Sciatic nerve (tissue), 2 donors: ENCODE measurements at regions not wholly inside any gene's neighbourhood (a gene's known extent, or its start where the extent isn't known, plus 50 kb on each side); places are given as distances from the start of the nearest gene placed in this dataset.

Source experiments
- ATAC-seq: fragments of 200-7000 bp; cut with Tn5 transposase; one replicate; pipeline ENCODE4 v1.9.1; 2020; ENCODE audit warnings: mild to moderate bottlenecking, moderate library complexity
- DNase-seq: peaks from one replicate; pipeline ENCODE4 v3.0.0-alpha.2; 2020; ENCODE audit warnings: low spot score
- intact Hi-C: fragments of 100-400 bp; cut with DNase I; formaldehyde crosslinking; loops from one replicate; pipeline ENCODE4 v1.14.2; 2022
- donor health status: DM: no; HTN: no; CAD: no.
- donor health status: DM: no; HTN: no; CAD: no.

- DNase-seq (no peak), ATAC-seq (peak; percentile 65)
- intact Hi-C loops: no loop called here
Measured at GRCh38 chrX:14476205-14476604, 53.1 kb upstream of the GLRA2 start.

DNA sequence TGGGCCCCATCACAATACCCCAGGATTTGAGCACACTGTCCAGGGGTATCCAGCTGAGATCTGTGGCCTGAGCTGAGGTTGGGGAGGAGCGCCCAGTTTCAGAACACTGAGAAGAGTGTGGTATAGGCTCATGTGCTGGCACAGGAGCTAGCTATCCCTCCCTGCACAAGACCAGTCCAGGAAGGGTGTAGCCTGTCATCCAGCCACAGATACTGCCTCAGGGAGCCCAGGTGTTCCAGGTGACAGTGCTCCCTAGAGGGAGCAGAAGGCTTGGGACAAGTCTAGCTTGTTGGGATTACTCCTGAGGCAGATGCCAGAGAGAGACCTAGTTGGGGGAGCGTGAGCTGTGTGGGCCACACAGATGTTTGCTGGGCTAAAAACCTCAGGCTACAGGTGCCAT lies 79.6 kb upstream of the GLRA2 start:
- DNase-seq (no peak), ATAC-seq (no peak)
- intact Hi-C loops: no loop called here

GRCh38 chrX:14448406-14448805 lies 80.9 kb upstream of the GLRA2 start:
- DNase-seq: no peak
- intact Hi-C loops: no loop called here
- no peak for ATAC-seq

DNA sequence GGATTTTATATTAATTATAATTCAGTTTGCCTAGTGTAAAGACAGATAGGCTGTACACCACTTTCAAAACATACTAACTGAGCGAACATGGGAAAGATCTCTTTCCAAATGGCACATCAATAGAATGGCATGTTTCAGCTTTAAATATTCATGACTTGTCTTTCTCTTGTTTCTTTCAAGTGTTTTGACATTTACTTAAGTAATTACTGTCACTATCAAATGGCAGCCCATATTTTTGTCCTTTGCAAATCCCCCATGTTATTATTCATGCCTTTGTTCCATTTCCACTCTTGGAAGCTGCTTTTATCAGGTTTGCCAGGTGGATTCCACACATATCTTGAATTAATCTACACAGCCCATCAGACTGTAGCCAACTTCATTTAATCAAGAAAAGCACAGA lies 89.2 kb upstream of the GLRA2 start:
- ATAC-seq: no peak
- DNase-seq: no peak
- intact Hi-C loops: no loop called here

GRCh38 chrX:14427614-14428013 lies 101.7 kb upstream of the GLRA2 start:
- ATAC-seq (no peak), DNase-seq (no peak)

GRCh38 chrX:14420841-14421240 lies 108.5 kb upstream of the GLRA2 start:
- no peak for ATAC-seq
- intact Hi-C loops: no loop called here
- no peak for DNase-seq

More at GRCh38 chrX:14427614-14428013, 101.7 kb upstream of the GLRA2 start:
- intact Hi-C loops: no loop called here

- intact Hi-C loops: no loop called here
- DNase-seq (no peak), ATAC-seq (no peak)
Measured at GRCh38 chrX:14412686-14413085, 116.7 kb upstream of the GLRA2 start.

DNA sequence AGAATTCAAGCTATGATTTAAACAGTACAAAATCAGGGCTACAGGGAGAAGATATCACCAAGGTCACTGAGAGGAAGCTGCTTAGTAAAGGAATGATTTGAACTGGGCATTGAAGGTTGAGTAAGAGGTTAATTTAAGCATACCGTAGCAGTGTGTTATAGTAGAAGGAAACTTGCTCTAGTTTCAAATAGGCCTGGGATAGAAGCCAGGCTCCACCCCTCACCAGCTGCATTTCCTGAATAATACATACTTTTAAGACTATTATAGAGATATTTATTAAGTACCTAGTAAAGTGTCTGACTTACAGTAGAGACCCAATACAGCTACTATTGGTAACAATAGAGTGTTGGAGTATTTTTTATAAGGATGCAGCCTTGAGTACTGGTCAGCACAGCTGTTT lies 118.0 kb upstream of the GLRA2 start:
- no peak for DNase-seq
- no peak for ATAC-seq
- intact Hi-C loops: no loop called here

- DNase-seq (no peak), ATAC-seq (no peak)
- intact Hi-C loops: no loop called here
Measured at GRCh38 chrX:14409341-14409740, 120.0 kb upstream of the GLRA2 start.

GRCh38 chrX:14406225-14406624 lies 123.1 kb upstream of the GLRA2 start:
- intact Hi-C loops: no loop called here
- ATAC-seq: no peak

DNA sequence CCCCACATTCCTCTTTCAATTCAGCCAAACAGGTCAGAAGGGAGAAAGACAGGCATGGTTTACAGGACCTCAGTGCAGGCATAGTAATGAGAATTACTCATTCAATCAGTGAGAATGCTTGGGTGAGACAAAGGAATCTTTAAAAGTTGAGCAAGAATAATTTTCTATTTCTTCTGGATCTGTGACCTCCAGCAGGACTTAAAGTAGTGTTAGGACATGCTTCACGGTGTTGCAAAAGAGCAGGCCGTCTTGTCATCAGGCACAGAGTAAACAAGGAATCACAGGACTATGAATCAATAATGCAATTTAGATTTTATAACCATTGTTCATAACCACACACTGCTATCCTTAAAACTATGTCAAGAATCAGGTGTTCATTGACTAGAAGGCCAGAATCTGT lies 130.6 kb upstream of the GLRA2 start:
- intact Hi-C loops: no loop called here

More at GRCh38 chrX:14406225-14406624, 123.1 kb upstream of the GLRA2 start:
- DNase-seq: no peak

DNA sequence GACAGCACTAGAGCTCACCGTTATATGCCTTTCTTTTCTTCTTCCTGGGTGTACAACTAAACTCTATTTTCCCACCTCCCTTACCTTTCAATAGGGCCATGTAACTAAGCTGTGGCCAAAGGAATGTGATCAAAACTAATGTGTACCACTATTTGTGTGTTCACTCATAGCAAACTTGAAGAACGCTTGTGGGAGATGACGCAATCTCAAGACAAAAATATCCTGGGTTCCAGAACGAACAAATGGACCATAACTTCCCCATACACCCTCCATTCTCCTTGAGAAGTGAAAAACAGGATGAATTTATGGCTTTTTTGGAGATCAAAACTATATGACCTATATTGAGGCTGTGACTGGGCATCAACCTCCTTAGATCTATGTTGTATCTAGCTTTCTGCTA lies 139.7 kb upstream of the GLRA2 start:
- DNase-seq (no peak), ATAC-seq (no peak)
- intact Hi-C loops: no loop called here

More for the DNA sequence above, 130.6 kb upstream of the GLRA2 start:
- DNase-seq: no peak
- ATAC-seq: peak; percentile 63

GRCh38 chrX:14386981-14387380 lies 142.4 kb upstream of the GLRA2 start:
- ATAC-seq (no peak), DNase-seq (no peak)
- intact Hi-C loops: no loop called here

DNA sequence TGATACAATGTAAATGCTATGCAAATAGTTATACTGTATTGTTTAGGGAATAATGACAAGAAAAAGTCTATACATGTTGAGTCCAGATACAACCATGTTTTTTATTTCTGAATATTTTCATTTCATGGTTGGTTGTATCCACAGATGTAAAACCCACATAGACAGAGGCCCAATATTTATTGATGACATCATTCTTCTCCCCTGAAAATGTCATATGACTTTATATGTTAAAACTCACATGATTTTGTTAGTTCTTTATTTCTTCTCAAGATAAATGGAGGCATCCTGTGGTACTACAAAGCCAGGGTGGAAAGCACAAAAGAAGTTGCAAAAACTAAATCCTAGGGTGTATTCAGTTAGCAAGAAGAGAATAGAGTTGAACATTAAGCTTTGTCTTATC lies 149.3 kb upstream of the GLRA2 start:
- no peak for ATAC-seq
- intact Hi-C loops: no loop called here
- DNase-seq: no peak

GRCh38 chrX:14377427-14377826 lies 151.9 kb upstream of the GLRA2 start:
- no peak for DNase-seq
- no peak for ATAC-seq
- intact Hi-C loops: no loop called here

DNA sequence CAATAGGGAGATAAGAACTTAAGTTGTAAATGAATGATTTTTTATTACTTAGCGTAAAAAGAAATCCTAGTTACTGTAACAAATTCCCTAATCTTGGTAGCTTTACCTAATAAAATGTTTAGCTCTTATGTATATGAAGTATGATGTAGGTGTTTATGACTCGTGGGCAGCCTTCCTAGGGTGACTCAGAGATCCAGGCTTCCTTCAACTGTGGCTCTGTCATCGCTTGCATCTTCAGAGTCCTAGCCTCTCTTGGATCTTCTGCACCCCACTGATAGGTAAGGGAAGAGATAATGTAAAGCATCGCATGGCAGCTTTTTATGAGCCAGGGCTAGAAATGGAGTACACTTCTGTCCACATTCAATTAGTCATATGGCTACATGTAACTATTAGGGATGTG lies 165.6 kb upstream of the GLRA2 start:
- no peak for DNase-seq
- no peak for ATAC-seq
- intact Hi-C loops: no loop called here

GRCh38 chrX:14362721-14363120 lies 166.6 kb upstream of the GLRA2 start:
- intact Hi-C loops: no loop called here
- no peak for ATAC-seq

GRCh38 chrX:14361435-14361834 lies 167.9 kb upstream of the GLRA2 start:
- intact Hi-C loops: no loop called here
- DNase-seq (no peak), ATAC-seq (no peak)

More at GRCh38 chrX:14362721-14363120, 166.6 kb upstream of the GLRA2 start:
- no peak for DNase-seq

- DNase-seq: no peak
- intact Hi-C loops: no loop called here
Measured at GRCh38 chrX:14359727-14360126, 169.6 kb upstream of the GLRA2 start.

GRCh38 chrX:14359316-14359715 lies 170.0 kb upstream of the GLRA2 start:
- intact Hi-C loops: no loop called here
- DNase-seq (no peak), ATAC-seq (no peak)

More at GRCh38 chrX:14359727-14360126, 169.6 kb upstream of the GLRA2 start:
- ATAC-seq: no peak

DNA sequence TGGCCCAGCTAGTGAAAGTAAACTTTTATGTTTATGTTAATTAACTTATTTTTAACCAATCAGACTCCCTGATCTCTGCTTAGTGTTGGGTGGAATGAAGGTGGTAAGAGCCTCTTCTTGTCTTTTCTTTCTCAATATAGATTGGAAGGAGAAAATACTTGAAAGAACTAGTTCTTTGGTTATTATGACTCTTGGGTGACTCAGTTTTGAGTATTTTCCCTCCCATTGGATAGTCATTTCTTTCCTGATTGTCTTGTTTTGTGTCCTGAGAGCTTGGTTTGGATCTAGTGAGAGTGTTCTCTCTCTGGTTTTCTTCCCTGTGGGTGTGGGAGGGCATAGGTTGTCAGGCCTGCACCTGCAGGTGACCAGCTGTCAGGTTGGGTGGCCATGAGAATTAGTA lies 172.0 kb upstream of the GLRA2 start:
- ATAC-seq: no peak
- DNase-seq: no peak
- intact Hi-C loops: no loop called here

DNA sequence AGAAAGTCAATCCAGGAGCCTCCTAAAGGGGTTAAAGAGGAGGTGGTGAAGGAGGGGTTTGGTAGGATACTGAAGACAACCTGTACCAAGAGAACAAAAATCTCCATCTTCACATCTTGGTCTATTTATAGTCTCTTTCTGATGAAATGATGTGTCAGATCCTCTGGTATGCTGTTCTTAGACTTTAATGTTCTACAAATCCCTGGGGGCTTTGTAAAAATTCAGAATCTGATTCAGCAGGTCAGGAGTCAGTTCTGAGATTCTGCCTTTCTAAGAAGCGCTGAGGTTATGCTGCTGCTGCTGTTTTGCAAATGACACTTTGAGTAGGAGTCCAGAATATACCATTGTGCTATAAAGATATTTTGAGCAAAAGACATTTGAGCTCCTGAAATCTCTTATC lies 172.9 kb upstream of the GLRA2 start:
- peak; percentile 46 for ATAC-seq
- intact Hi-C loops: no loop called here
- DNase-seq: no peak
